ENCODE measurements at regions not wholly inside any gene's neighbourhood (a gene's known extent, or its start where the extent isn't known, plus 50 kb on each side); places are given as distances from the start of the nearest gene placed in this dataset.

DNA sequence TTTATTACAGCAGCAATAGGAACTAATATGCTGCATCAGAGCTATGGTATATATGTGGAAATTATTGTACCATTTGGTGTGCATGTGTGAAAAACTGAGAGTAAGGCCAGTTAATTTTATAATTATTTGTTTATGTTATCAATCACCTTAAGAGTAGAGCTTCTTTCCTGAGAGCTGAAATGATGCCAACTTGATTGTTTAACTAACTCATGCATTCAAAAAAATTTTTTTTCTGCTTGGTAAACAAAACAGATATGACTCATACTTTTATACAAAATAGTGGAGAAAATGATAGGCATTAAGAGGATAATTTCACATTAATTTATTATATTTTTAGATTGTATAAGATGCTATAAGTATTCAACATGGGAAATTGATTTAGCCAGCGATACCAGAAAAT, 622.7 kb downstream of the RAPGEF2 start:
- no peak for DNase-seq (ENCODE audit: low read depth)
- TF ChIP-seq, protein P1, sequence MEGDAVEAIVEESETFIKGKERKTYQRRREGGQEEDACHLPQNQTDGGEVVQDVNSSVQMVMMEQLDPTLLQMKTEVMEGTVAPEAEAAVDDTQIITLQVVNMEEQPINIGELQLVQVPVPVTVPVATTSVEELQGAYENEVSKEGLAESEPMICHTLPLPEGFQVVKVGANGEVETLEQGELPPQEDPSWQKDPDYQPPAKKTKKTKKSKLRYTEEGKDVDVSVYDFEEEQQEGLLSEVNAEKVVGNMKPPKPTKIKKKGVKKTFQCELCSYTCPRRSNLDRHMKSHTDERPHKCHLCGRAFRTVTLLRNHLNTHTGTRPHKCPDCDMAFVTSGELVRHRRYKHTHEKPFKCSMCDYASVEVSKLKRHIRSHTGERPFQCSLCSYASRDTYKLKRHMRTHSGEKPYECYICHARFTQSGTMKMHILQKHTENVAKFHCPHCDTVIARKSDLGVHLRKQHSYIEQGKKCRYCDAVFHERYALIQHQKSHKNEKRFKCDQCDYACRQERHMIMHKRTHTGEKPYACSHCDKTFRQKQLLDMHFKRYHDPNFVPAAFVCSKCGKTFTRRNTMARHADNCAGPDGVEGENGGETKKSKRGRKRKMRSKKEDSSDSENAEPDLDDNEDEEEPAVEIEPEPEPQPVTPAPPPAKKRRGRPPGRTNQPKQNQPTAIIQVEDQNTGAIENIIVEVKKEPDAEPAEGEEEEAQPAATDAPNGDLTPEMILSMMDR (IDR thresholded peaks at IDR 0.05; ENCODE audit: insufficient read depth, low read length) = no peak
- H3K4me3 ChIP-seq (ENCODE audit: low read depth, low read length) = no peak overlapping the region

DNA sequence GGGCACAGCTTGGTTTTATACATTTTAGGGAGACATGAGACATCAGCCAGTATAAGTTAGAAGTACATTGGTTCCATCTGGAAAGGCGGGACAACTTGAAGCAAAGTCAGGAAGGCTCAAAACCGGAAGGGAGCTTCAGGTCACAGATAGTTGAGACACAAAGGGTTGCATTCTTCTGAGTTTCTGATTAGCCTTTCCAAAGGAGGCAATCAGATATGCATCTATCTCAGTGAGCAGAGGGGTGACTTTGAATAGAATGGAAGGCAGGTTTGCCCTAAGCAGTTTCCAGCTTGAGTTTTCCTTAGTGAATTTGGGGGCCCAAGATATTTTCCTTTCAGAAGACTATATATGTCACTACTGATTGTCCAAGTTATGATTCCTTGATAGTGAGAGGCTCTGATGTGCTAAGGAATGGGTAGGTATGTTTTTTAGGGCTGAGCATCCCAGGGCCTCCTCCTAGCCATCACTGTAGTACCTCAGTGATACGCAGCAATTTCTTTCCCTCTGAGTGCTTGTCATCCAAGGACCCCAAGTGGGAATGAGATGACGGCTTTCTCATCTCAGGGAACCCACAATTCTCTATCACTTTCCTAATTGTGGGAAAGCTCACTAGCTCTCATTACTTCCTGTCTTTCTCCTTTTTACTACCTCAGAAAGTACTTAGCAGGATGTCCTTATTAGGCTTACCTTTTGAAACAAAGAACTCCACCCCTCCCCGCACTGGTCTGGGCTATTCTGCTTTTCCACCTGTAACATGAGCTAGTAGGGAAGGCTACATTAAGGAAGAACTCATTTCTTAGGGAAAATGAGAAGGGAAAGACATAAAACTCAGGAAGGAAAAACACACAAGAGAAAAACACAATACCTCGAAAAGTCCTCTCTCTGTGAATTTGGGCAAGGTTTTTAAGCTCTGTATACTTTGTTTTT, 632.7 kb downstream of the RAPGEF2 start:
- TF ChIP-seq, protein P1 (IDR thresholded peaks at IDR 0.05; ENCODE audit: insufficient read depth, low read length) = no peak
- no peak for DNase-seq (ENCODE audit: low read depth)
- no peak overlapping the region for H3K4me3 ChIP-seq (ENCODE audit: low read depth, low read length)

DNA sequence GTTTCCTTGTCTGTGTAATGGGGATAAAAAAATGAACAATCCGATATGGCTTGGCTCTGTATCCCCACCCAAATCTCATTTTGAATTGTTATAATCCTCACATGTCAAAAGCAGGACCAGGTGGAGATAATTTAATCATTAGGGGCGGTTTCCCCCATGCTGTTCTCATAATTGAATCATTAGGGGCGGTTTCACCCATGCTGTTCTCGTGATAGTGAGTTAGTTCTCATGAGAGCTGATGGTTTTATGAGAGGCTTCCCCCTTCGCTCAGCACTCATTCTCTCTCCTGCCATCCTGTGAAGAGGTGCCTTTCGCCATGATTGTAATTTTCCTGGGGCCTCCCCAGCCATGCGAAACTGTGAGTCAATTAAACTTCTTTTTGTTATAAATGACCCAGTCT, 633.5 kb downstream of the RAPGEF2 start:
- TF ChIP-seq, protein P1 (IDR thresholded peaks at IDR 0.05; ENCODE audit: insufficient read depth, low read length) = no peak
- no peak overlapping the region for H3K4me3 ChIP-seq (ENCODE audit: low read depth, low read length)
- no peak for DNase-seq (ENCODE audit: low read depth)

DNA sequence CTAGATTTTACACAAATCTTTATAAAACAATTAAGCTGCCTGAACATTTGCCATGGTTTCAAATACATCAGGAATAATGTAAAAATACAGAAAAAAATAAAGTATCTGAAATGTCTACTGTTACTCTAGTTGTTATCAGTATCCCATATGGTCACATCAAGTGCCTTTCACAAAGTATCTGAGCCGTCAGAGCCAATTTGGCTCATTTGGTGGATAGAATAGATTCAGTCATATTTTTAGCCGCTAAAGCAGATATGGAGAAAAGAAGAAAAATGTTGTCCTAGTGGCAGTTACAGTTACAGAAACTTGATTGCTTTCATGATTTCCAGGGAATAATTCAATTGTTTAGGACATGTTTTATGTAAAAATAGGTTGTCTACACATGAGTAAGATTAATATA, 641.1 kb downstream of the RAPGEF2 start:
- no peak overlapping the region for H3K4me3 ChIP-seq (ENCODE audit: low read depth, low read length)
- DNase-seq (ENCODE audit: low read depth) = no peak
- TF ChIP-seq, protein P1 (IDR thresholded peaks at IDR 0.05; ENCODE audit: insufficient read depth, low read length) = no peak

DNA sequence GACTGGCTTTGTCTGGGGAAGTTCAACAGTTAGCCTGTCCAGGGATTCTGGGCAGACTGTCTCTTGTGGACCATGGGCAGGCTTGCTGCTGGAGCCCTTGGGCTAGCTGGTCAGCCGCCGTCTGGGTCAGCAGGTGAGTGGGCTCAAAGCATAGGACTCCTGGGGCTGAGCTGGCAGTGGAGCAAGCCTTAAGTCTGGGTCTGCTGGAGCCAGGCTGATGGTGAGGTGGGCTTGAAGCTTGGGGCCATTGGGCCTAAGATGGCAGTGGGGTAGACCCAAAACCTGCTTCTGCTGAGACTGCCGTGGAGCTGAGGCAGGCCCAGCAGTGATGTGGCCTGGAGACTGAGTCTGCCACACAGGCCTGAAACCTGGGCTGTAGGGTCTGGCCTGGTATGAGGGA, 645.1 kb downstream of the RAPGEF2 start:
- no peak overlapping the region for H3K4me3 ChIP-seq (ENCODE audit: low read depth, low read length)
- no peak for DNase-seq (ENCODE audit: low read depth)
- TF ChIP-seq, protein P1 (IDR thresholded peaks at IDR 0.05; ENCODE audit: insufficient read depth, low read length) = no peak

DNA sequence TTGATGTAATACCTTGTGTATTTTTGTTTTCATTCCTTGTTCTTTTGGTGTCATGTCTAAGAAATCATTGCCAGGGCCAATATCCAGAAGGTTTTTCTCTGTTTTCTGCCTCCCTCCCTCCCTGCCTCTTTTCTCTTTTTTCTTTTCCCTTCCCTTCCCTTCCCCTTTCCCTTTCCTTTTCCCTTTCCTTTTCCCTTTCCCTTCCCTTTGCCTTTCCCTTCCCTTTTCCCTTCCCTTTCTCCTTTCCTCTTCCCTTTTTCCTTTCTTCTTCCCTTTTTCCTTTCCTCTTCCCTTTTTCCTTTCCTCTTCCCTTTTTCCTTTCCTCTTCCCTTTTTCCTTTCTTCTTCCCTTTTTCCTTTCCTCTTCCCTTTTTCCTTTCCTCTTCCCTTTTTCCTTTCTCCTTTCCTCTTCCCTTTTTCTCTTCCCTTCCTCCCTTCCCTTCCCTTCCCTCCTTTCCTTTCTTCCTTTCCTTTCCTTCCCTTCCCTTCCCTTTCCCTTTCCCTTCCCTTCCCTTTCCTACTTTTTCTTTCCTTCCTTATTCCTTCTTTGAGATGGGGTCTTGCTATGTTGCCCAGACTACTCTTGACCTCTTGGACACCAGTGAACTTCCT, 646.1 kb downstream of the RAPGEF2 start:
- TF ChIP-seq, protein P1 (IDR thresholded peaks at IDR 0.05; ENCODE audit: insufficient read depth, low read length) = no peak
- H3K4me3 ChIP-seq (ENCODE audit: low read depth, low read length) = no peak overlapping the region
- no peak for DNase-seq (ENCODE audit: low read depth)

Data from fibroblast of the aortic adventitia (primary cell).